CD4-positive, alpha-beta T cell treated with Interleukin-10 for 1 hour (primary cell): ENCODE measurements at regions not wholly inside any gene's neighbourhood (a gene's known extent, or its start where the extent isn't known, plus 50 kb on each side); places are given as distances from the start of the nearest gene placed in this dataset.
"Not testable (repeated sequence)": the region's sequence is repeated elsewhere in the genome, so short reads cannot be mapped to it uniquely, and the experiment has no call there.

ENCODE experiments used
- DNase-seq: peaks from one replicate; pipeline ENCODE4 v3.0.0-alpha.2; 2020

GRCh38 chr3:69647081-69647480, 92.2 kb upstream of the MITF start:
- DNase-seq = no peak

GRCh38 chr3:69646287-69647067, 92.8 kb upstream of the MITF start:
- DNase-seq = no peak

GRCh38 chr3:69642606-69643005, 96.7 kb upstream of the MITF start:
- no peak for DNase-seq

GRCh38 chr3:69639851-69640250, 99.4 kb upstream of the MITF start:
- DNase-seq = no peak

- DNase-seq = no peak
Observed at GRCh38 chr3:69628951-69629350, 110.3 kb upstream of the MITF start.

- no peak for DNase-seq
Observed at GRCh38 chr3:69613286-69613685, 126.0 kb upstream of the MITF start.

- DNase-seq = no peak
Observed at GRCh38 chr3:69612791-69613190, 126.5 kb upstream of the MITF start.

- not testable (repeated sequence) for DNase-seq
Observed at GRCh38 chr3:69609566-69609965, 129.7 kb upstream of the MITF start.

- no peak for DNase-seq
Observed at GRCh38 chr3:69607466-69608305, 131.6 kb upstream of the MITF start.

GRCh38 chr3:69605867-69606266, 133.4 kb upstream of the MITF start:
- DNase-seq = no peak

GRCh38 chr3:69604735-69605450, 134.4 kb upstream of the MITF start:
- DNase-seq = no peak

GRCh38 chr3:69602112-69602511, 137.2 kb upstream of the MITF start:
- no peak for DNase-seq

GRCh38 chr3:69594286-69594685, 145.0 kb upstream of the MITF start:
- DNase-seq = no peak

GRCh38 chr3:69591164-69591736, 148.0 kb upstream of the MITF start:
- DNase-seq = no peak

- DNase-seq = no peak
Observed at GRCh38 chr3:69590111-69590510, 149.2 kb upstream of the MITF start.

GRCh38 chr3:69588170-69588569, 151.1 kb upstream of the MITF start:
- DNase-seq = no peak

GRCh38 chr3:69585472-69585871, 153.8 kb upstream of the MITF start:
- no peak for DNase-seq

GRCh38 chr3:69582044-69582443, 157.2 kb upstream of the MITF start:
- no peak for DNase-seq

GRCh38 chr3:69579306-69580041, 159.8 kb upstream of the MITF start:
- no peak for DNase-seq

GRCh38 chr3:69569520-69569919, 169.7 kb upstream of the MITF start:
- DNase-seq = no peak

- no peak for DNase-seq
Observed at GRCh38 chr3:69568951-69569350, 170.3 kb upstream of the MITF start.

GRCh38 chr3:69568458-69568857, 170.8 kb upstream of the MITF start:
- DNase-seq = no peak

- DNase-seq = no peak
Observed at GRCh38 chr3:69567710-69568052, 171.6 kb upstream of the MITF start.
